HCT116 (cell line): ENCODE measurements at regions not wholly inside any gene's neighbourhood (a gene's known extent, or its start where the extent isn't known, plus 50 kb on each side); places are given as distances from the start of the nearest gene placed in this dataset.

Experiments used
- ATAC-seq: fragments of 200-7000 bp; cut with Tn5 transposase; 2 replicates; pipeline ENCODE4 v1.9.1; 2020; ENCODE audit warnings: mild to moderate bottlenecking, moderate library complexity
- BruUV-seq: library from RNA; stranded (reverse); fragments of 400-500 nt; replicated peaks from 2 replicates; lab custom pipeline; 2021; lab: Mats Ljungman, UMichigan
- CTCF ChIA-PET: fragments of 300-600 bp; sonication (Branson Sonifier 250); formaldehyde crosslinking; loops from one replicate; lab custom pipeline; 2021; ENCODE audit warnings: antibody characterized with exemption; lab: Charles Lee
- POLR2A ChIA-PET: fragments of 300-600, 350-600 bp; sonication (Branson Sonifier 250); formaldehyde crosslinking; loops from one replicate; lab custom pipeline; 2021; ENCODE audit warnings: antibody characterized with exemption; lab: Charles Lee
- RAD21 ChIA-PET, 2 experiments: fragments of 300-600 bp; sonication (Branson Sonifier 250); formaldehyde crosslinking; loops; one replicate each; lab custom pipeline; 2023; ENCODE audit warnings: low total read pairs in 2 of 2; ENCODE audit not compliant: uncharacterized antibody in 2 of 2, unreplicated experiment in 2 of 2, low non-redundant PET in 1 of 2; lab: Charles Lee
- DNase-seq: peaks from one replicate; pipeline ENCODE4 v3.0.0-alpha.2; 2010; ENCODE audit warnings: low read depth, low spot score
- H2AFZ ChIP-seq: fragments of 200-600 bp; shearing (Covaris generic), sonication (generic); 2 replicates; pipeline ENCODE4 v1.6.1; 2017; ENCODE audit warnings: low read depth, mixed run types, mixed read lengths, antibody characterized with exemption, low read length; ENCODE audit not compliant: poor library complexity, severe bottlenecking
- H3K27ac ChIP-seq: 2 replicates; pipeline ENCODE4 v1.5.1; 2012; ENCODE audit warnings: low read depth, low read length
- H3K27me3 ChIP-seq: fragments of 200-600 bp; sonication (generic); 2 replicates; pipeline ENCODE4 v1.6.1; 2016; ENCODE audit warnings: mixed run types, low read length, mixed read lengths; ENCODE audit not compliant: insufficient read depth
- H3K36me3 ChIP-seq, 2 experiments: fragments of 200-500 bp in 1 of 2; fragments of 200-600 bp in 1 of 2; sonication (Bioruptor generic) in 1 of 2; sonication (generic) in 1 of 2; 2 replicates each; pipeline versions ENCODE4 v1.5.1 to v1.6.1; 2014 to 2016; ENCODE audit warnings: low read length in 2 of 2, inconsistent platforms in 1 of 2, mixed read lengths in 1 of 2, mixed run types in 1 of 2; ENCODE audit not compliant: insufficient read depth in 2 of 2, control insufficient read depth in 1 of 2
- H3K4me1 ChIP-seq, 2 experiments: fragments of 200-600 bp in 1 of 2; sonication (generic) in 1 of 2; 2 replicates each; pipeline versions ENCODE4 v1.5.1 to v1.6.1; 2012 to 2017; ENCODE audit warnings: low read length in 2 of 2, inconsistent platforms in 1 of 2, mild to moderate bottlenecking in 1 of 2, mixed read lengths in 1 of 2, mixed run types in 1 of 2, moderate library complexity in 1 of 2; ENCODE audit not compliant: insufficient read depth in 2 of 2, control insufficient read depth in 1 of 2
- H3K4me2 ChIP-seq: fragments of 200-600 bp; sonication (generic); 2 replicates; pipeline ENCODE4 v1.6.1; 2017; ENCODE audit warnings: mixed run types, low read length, mixed read lengths
- H3K4me3 ChIP-seq, 2 experiments: fragments of 200-600 bp in 1 of 2; sonication (generic) in 1 of 2; replicated peaks in 1 of 2; 2 replicates each; pipeline ENCODE4 v1.5.1; 2011 to 2016; ENCODE audit warnings: low read length in 2 of 2, control low read depth in 1 of 2, low read depth in 1 of 2, mild to moderate bottlenecking in 1 of 2, mixed read lengths in 1 of 2, mixed run types in 1 of 2
- H3K79me2 ChIP-seq: fragments of 200-600 bp; sonication (generic); 2 replicates; pipeline ENCODE4 v1.6.1; 2017; ENCODE audit warnings: mild to moderate bottlenecking, mixed run types, low read length, moderate library complexity, mixed read lengths; ENCODE audit not compliant: insufficient read depth
- H3K9ac ChIP-seq: fragments of 200-600 bp; sonication (generic); 2 replicates; pipeline ENCODE4 v1.6.1; 2016; ENCODE audit warnings: low read length, mixed read lengths
- H3K9me2 ChIP-seq: fragments of 200-600 bp; sonication (generic), shearing (Covaris generic); 2 replicates; pipeline ENCODE4 v1.6.1; 2017; ENCODE audit warnings: mixed run types, mild to moderate bottlenecking, moderate library complexity; ENCODE audit not compliant: insufficient read depth
- H3K9me3 ChIP-seq, 2 experiments: fragments of 200-500 bp in 1 of 2; fragments of 200-600 bp in 1 of 2; sonication (Bioruptor generic) in 1 of 2; sonication (generic) in 1 of 2; 2 replicates each; pipeline ENCODE4 v1.6.1; 2014 to 2017; ENCODE audit warnings: low read length in 2 of 2, mixed read lengths in 2 of 2, inconsistent platforms in 1 of 2, low read depth in 1 of 2, mild to moderate bottlenecking in 1 of 2, mixed run types in 1 of 2, moderate library complexity in 1 of 2; ENCODE audit not compliant: control insufficient read depth in 1 of 2, insufficient read depth in 1 of 2
- H4K20me1 ChIP-seq: fragments of 200-600 bp; sonication (generic), shearing (Covaris generic); 2 replicates; pipeline ENCODE4 v1.6.1; 2017; ENCODE audit warnings: mixed run types, mild to moderate bottlenecking, moderate library complexity; ENCODE audit not compliant: insufficient read depth
- EGR1 ChIP-seq: IDR thresholded peaks from 2 replicates; pipeline ENCODE4 v1.6.1; 2012; ENCODE audit warnings: low read depth
- EZH2 ChIP-seq: fragments of 200-600 bp; sonication (generic); IDR thresholded peaks from 2 replicates; pipeline ENCODE4 v1.6.1; 2017; ENCODE audit warnings: antibody characterized with exemption, mixed run types
- POLR2AphosphoS5 ChIP-seq: IDR thresholded peaks from 2 replicates; pipeline ENCODE4 v1.6.1; 2011; ENCODE audit warnings: mild to moderate bottlenecking, low read depth, low read length, moderate library complexity
- RAD21 ChIP-seq: IDR thresholded peaks from 2 replicates; pipeline ENCODE4 v1.6.1; 2012; ENCODE audit warnings: low read depth, mild to moderate bottlenecking
- SRF ChIP-seq: IDR thresholded peaks from 2 replicates; pipeline ENCODE4 v1.6.1; 2012; ENCODE audit warnings: low read depth
- ZFX ChIP-seq: fragments of 450-650 bp; IDR thresholded peaks from 2 replicates; pipeline ENCODE4 v1.6.1; 2017
- intact Hi-C: fragments of 100-400 bp; cut with micrococcal nuclease; formaldehyde crosslinking; loops from 2 replicates; pipeline ENCODE4 v1.10.0; 2022
- TF ChIP-seq, protein P1 (sequence below), 3 experiments: fragments of 200-600 bp in 1 of 3; sonication (generic) in 1 of 3; IDR thresholded peaks in 2 of 3; conservative IDR thresholded peaks in 1 of 3; 2 replicates each; pipeline ENCODE4 v1.5.1; 2012 to 2017; ENCODE audit warnings: low read depth in 2 of 3, low read length in 2 of 3, antibody characterized with exemption in 1 of 3, borderline replicate concordance in 1 of 3, control low read depth in 1 of 3, mild to moderate bottlenecking in 1 of 3, mixed read lengths in 1 of 3, mixed run types in 1 of 3, moderate library complexity in 1 of 3; ENCODE audit not compliant: insufficient read depth in 1 of 3
- TF ChIP-seq, protein P2 (sequence below): IDR thresholded peaks from 2 replicates; pipeline ENCODE4 v1.6.1; 2012

DNA sequence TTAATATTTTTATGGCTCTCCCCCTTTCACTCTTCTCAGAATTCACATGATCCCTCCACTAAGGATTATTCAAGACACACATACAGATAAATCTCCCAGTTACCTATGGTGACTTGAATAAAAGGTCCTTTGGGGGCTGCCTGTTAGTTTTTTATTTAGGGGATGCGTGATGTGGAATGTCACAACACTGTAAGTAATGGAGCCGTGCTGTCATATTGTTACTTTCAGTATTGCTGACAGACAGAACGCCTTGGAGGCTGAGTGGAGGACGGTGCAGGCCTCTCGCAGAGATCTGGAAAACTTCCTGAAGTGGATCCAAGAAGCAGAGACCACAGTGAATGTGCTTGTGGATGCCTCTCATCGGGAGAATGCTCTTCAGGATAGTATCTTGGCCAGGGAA is 291.7 kb downstream of the UTRN start:
- ChIA-PET CTCF (no interaction called here), RAD21 (no interaction called here), POLR2A (interaction anchor here (0.6 kb wide), 1 partner anchor 93 kb away, joined by 3 read pairs; no protein-coding TSS in a partner anchor)
- Histone ChIP-seq H3K4me3 (no peak overlapping the region), H3K9ac (no peak overlapping the region), H3K4me2 (no peak overlapping the region), H3K27me3 (no peaks in the 10 kb centered on the region), H3K27ac (no peak overlapping the region), H2AFZ (no peak overlapping the region), H4K20me1 (no peaks in the 10 kb centered on the region), H3K9me2 (no peaks in the 10 kb centered on the region), H3K4me1 (0 out of 4 replicates have a peak, but pooled peaks cover 0 to under 1% of the 10 kb centered on the region in 2 experiments), H3K36me3 (no peaks in the 10 kb centered on the region), H3K9me3 (no peaks in the 10 kb centered on the region), H3K79me2 (no peaks in the 10 kb centered on the region)
- no peak for ATAC-seq
- intact Hi-C loops, result no loop called here
- no TSS peak for BruUV-seq
- TF ChIP-seq SRF (no peak), POLR2AphosphoS5 (no peak), EGR1 (no peak), RAD21 (no peak), EZH2 (no peak), ZFX (no peak)
- TF ChIP-seq, protein P1, sequence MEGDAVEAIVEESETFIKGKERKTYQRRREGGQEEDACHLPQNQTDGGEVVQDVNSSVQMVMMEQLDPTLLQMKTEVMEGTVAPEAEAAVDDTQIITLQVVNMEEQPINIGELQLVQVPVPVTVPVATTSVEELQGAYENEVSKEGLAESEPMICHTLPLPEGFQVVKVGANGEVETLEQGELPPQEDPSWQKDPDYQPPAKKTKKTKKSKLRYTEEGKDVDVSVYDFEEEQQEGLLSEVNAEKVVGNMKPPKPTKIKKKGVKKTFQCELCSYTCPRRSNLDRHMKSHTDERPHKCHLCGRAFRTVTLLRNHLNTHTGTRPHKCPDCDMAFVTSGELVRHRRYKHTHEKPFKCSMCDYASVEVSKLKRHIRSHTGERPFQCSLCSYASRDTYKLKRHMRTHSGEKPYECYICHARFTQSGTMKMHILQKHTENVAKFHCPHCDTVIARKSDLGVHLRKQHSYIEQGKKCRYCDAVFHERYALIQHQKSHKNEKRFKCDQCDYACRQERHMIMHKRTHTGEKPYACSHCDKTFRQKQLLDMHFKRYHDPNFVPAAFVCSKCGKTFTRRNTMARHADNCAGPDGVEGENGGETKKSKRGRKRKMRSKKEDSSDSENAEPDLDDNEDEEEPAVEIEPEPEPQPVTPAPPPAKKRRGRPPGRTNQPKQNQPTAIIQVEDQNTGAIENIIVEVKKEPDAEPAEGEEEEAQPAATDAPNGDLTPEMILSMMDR (IDR thresholded peaks at IDR 0.05 in 2 of 3, conservative IDR thresholded peaks at IDR 0.05 in 1 of 3; ENCODE audit: borderline replicate concordance in 1 of 3, insufficient read depth in 1 of 3, low read depth in 2 of 3, low read length in 2 of 3), result no peak
- TF ChIP-seq, protein P2, sequence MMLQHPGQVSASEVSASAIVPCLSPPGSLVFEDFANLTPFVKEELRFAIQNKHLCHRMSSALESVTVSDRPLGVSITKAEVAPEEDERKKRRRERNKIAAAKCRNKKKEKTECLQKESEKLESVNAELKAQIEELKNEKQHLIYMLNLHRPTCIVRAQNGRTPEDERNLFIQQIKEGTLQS, result no peak
- no peak for DNase-seq
